Sigmoid colon (tissue), 4 donors: ENCODE measurements at regions not wholly inside any gene's neighbourhood (a gene's known extent, or its start where the extent isn't known, plus 50 kb on each side); places are given as distances from the start of the nearest gene placed in this dataset.

Experiments used
- EP300 ChIP-seq, 4 donors: sonication (generic); formaldehyde crosslinking; IDR thresholded peaks; one replicate each; pipeline ENCODE4 v1.6.1; 2017; ENCODE audit warnings: antibody characterized with exemption in 4 of 4
- POLR2A ChIP-seq, 2 donors: fragments of 450-650 bp; IDR thresholded peaks; one replicate each; pipeline ENCODE4 v1.6.1; 2016; ENCODE audit warnings: antibody characterized with exemption in 2 of 2, mild to moderate bottlenecking in 2 of 2, moderate library complexity in 2 of 2
- POLR2AphosphoS5 ChIP-seq, 4 donors: sonication (generic); formaldehyde crosslinking; IDR thresholded peaks; one replicate each; pipeline ENCODE4 v1.6.1; 2017; ENCODE audit warnings: antibody characterized with exemption in 4 of 4

DNA sequence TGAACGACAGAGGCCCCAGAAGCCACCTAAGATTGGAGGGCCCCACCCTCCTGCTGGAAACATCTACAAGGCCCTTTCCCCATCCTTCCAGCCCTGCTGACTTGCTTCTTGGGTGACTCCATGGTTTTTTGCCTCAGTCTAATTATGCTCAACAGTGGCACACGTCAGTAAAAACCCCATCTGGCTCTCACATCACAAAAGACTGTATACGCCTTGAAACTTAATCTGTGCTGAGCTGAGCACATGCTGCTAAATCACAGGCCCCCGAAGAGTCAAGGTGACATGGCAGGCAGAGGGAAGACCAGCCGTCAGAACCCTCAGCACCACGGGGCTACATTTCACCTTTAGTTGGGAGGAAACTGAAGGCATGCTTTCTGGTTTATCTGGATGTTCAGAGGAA lies 323.1 kb downstream of the CDH26 start:
- TF ChIP-seq EP300 (IDR thresholded peaks at IDR 0.05) (no peak), POLR2AphosphoS5 (IDR thresholded peaks at IDR 0.05) (no peak), POLR2A (IDR thresholded peaks at IDR 0.05) (no peak)
